K562 (cell line): ENCODE measurements at regions not wholly inside any gene's neighbourhood (a gene's known extent, or its start where the extent isn't known, plus 50 kb on each side); places are given as distances from the start of the nearest gene placed in this dataset.
"Not testable (repeated sequence)": the region's sequence is repeated elsewhere in the genome, so short reads cannot be mapped to it uniquely, and the experiment has no call there.

Source experiments
- EHMT2 ChIP-seq: fragments of 450-650 bp; IDR thresholded peaks from 2 replicates; pipeline ENCODE4 v1.6.1; 2018; ENCODE audit warnings: antibody characterized with exemption
- GABPB1 ChIP-seq: sonication (generic); formaldehyde crosslinking; IDR thresholded peaks from 2 replicates; pipeline ENCODE4 v1.8.0; 2022; ENCODE audit warnings: mild to moderate bottlenecking, missing genetic modification reagents
- GABPB2 ChIP-seq: fragments of 250-450 bp; sonication (Bioruptor Pico); conservative IDR thresholded peaks from 2 replicates; pipeline ENCODE4 v1.5.1; 2021; ENCODE audit warnings: mild to moderate bottlenecking
- HSF4 ChIP-seq: fragments of 250-450 bp; sonication (Bioruptor Pico); IDR thresholded peaks from 2 replicates; pipeline ENCODE4 v2.1.2; 2022; ENCODE audit warnings: mild to moderate bottlenecking, moderate library complexity, borderline replicate concordance
- SIN3B ChIP-seq: fragments of 450-650 bp; IDR thresholded peaks from 2 replicates; pipeline ENCODE4 v1.6.1; 2017; ENCODE audit warnings: low read depth, mild to moderate bottlenecking, moderate library complexity
- ZNF282 ChIP-seq: sonication (generic); formaldehyde crosslinking; IDR thresholded peaks from 2 replicates; pipeline ENCODE4 v1.8.1; 2023; ENCODE audit warnings: missing genetic modification reagents
- TF ChIP-seq, protein P1 (sequence below), 3 experiments: IDR thresholded peaks in 2 of 3; conservative IDR thresholded peaks in 1 of 3; 2 replicates each; pipeline ENCODE4 v1.5.1; 2011 to 2012; ENCODE audit warnings: low read length in 3 of 3, mild to moderate bottlenecking in 3 of 3, control low read depth in 2 of 3, improper control_type of control experiment in 1 of 3, inconsistent platforms in 1 of 3, low read depth in 1 of 3, mixed read lengths in 1 of 3, moderate library complexity in 1 of 3; ENCODE audit not compliant: insufficient read depth in 2 of 3
- TF ChIP-seq, protein P2 (sequence below): fragments of 450-650 bp; IDR thresholded peaks from 2 replicates; pipeline ENCODE4 v1.6.1; 2017; ENCODE audit warnings: antibody characterized with exemption, mild to moderate bottlenecking
- TF ChIP-seq, protein P3 (sequence below), 2 experiments: fragments of 450-650 bp in 1 of 2; sonication (generic) in 1 of 2; formaldehyde crosslinking in 1 of 2; IDR thresholded peaks in 1 of 2; conservative IDR thresholded peaks in 1 of 2; 2 replicates each; pipeline versions ENCODE4 v1.6.1 to v1.8.1; 2016 to 2023; ENCODE audit warnings: mild to moderate bottlenecking in 2 of 2, moderate library complexity in 2 of 2, inconsistent platforms in 1 of 2, missing genetic modification reagents in 1 of 2

DNA sequence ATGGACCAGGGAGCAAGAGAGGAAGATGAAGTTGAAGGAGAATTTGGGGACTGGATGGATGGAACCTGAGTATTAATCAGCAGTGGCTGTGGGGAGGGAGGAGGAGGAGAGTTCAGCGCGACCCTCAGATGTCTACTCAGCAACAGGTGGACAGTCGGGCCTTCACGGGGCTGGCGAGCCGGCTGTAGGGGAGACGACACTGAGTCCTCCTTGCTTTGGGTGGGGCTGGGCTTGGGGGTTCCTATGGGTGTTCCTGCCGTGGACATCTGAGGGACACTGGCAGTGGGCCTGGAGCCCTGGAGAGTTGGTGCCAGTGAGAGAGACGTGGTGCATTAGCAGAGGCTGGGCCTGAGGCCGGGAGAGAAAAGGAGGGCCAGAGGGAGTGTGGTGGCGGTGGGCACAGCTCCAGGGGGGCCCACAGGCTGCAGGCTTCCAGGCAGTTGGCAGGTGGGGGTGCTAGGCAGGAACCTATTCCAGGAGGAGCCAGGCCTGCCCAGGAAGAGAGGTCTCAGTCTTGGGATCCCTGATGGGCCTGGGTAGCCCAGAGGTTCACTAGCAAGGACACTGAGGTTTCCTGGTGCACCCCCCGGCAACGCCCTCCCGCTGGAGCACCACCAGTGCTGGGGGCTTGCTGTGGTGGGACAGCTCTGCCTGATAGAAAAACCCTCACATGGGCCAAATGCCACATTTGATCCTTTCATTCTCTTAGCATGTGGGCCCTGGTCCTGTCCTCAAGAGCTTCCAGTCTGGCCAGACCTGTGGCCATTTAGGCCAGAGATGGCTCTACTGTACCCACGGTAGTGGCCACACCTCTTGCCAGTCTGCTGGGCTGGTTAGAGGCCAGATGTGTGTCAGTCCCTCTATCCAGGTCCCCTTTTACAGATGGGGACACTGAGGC, 187.4 kb downstream of the TBC1D2B start:
- TF ChIP-seq EHMT2; HSF4 (CRISPR knock-in tag); GABPB1 (CRISPR knock-in tag); GABPB2 (CRISPR knock-in tag); ZNF282 (CRISPR knock-in tag); SIN3B: not testable (repeated sequence)
- TF ChIP-seq, protein P1, sequence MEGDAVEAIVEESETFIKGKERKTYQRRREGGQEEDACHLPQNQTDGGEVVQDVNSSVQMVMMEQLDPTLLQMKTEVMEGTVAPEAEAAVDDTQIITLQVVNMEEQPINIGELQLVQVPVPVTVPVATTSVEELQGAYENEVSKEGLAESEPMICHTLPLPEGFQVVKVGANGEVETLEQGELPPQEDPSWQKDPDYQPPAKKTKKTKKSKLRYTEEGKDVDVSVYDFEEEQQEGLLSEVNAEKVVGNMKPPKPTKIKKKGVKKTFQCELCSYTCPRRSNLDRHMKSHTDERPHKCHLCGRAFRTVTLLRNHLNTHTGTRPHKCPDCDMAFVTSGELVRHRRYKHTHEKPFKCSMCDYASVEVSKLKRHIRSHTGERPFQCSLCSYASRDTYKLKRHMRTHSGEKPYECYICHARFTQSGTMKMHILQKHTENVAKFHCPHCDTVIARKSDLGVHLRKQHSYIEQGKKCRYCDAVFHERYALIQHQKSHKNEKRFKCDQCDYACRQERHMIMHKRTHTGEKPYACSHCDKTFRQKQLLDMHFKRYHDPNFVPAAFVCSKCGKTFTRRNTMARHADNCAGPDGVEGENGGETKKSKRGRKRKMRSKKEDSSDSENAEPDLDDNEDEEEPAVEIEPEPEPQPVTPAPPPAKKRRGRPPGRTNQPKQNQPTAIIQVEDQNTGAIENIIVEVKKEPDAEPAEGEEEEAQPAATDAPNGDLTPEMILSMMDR (IDR thresholded peaks at IDR 0.05 in 2 of 3, conservative IDR thresholded peaks at IDR 0.05 in 1 of 3; ENCODE audit: insufficient read depth in 2 of 3, low read depth in 1 of 3, low read length in 3 of 3): not testable (repeated sequence)
- TF ChIP-seq, protein P2, sequence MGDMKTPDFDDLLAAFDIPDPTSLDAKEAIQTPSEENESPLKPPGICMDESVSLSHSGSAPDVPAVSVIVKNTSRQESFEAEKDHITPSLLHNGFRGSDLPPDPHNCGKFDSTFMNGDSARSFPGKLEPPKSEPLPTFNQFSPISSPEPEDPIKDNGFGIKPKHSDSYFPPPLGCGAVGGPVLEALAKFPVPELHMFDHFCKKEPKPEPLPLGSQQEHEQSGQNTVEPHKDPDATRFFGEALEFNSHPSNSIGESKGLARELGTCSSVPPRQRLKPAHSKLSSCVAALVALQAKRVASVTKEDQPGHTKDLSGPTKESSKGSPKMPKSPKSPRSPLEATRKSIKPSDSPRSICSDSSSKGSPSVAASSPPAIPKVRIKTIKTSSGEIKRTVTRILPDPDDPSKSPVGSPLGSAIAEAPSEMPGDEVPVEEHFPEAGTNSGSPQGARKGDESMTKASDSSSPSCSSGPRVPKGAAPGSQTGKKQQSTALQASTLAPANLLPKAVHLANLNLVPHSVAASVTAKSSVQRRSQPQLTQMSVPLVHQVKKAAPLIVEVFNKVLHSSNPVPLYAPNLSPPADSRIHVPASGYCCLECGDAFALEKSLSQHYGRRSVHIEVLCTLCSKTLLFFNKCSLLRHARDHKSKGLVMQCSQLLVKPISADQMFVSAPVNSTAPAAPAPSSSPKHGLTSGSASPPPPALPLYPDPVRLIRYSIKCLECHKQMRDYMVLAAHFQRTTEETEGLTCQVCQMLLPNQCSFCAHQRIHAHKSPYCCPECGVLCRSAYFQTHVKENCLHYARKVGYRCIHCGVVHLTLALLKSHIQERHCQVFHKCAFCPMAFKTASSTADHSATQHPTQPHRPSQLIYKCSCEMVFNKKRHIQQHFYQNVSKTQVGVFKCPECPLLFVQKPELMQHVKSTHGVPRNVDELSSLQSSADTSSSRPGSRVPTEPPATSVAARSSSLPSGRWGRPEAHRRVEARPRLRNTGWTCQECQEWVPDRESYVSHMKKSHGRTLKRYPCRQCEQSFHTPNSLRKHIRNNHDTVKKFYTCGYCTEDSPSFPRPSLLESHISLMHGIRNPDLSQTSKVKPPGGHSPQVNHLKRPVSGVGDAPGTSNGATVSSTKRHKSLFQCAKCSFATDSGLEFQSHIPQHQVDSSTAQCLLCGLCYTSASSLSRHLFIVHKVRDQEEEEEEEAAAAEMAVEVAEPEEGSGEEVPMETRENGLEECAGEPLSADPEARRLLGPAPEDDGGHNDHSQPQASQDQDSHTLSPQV: not testable (repeated sequence)
- TF ChIP-seq, protein P3, sequence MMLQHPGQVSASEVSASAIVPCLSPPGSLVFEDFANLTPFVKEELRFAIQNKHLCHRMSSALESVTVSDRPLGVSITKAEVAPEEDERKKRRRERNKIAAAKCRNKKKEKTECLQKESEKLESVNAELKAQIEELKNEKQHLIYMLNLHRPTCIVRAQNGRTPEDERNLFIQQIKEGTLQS (IDR thresholded peaks at IDR 0.05): not testable (repeated sequence)
- TF ChIP-seq, protein P3 (CRISPR knock-in tag; conservative IDR thresholded peaks at IDR 0.05): not testable (repeated sequence)
